H1 (cell line): ENCODE measurements at regions not wholly inside any gene's neighbourhood (a gene's known extent, or its start where the extent isn't known, plus 50 kb on each side); places are given as distances from the start of the nearest gene placed in this dataset.

Experiments used
- CTCF ChIA-PET: fragments of 300-600 bp; sonication (Branson Sonifier 250); formaldehyde crosslinking; loops from one replicate; lab custom pipeline; 2021; ENCODE audit not compliant: partially characterized antibody; lab: Charles Lee
- POLR2A ChIA-PET: fragments of 300-600 bp; sonication (Branson Sonifier 250); formaldehyde crosslinking; loops from one replicate; lab custom pipeline; 2021; ENCODE audit warnings: inconsistent platforms; ENCODE audit not compliant: partially characterized antibody; lab: Charles Lee
- DNase-seq, 2 experiments: peaks; one replicate each; pipeline versions ENCODE4 v3.0.0 to v3.0.0-alpha.2; 2010 to 2022; ENCODE audit warnings: low spot score in 2 of 2, low read depth in 1 of 2, mixed read lengths in 1 of 2
- FAIRE-seq: peaks from 2 replicates; lab custom pipeline; 2011; peaks lifted over from hg19 to GRCh38; lab: Jason Lieb, UNC
- H2AFZ ChIP-seq: 2 replicates; pipeline ENCODE4 v1.8.1; 2012; ENCODE audit warnings: low read length, inconsistent platforms
- H2AK5ac ChIP-seq: 2 replicates; pipeline ENCODE4 v1.6.1; 2013; ENCODE audit warnings: low read depth, low read length
- H2BK120ac ChIP-seq: replicated peaks from 2 replicates; pipeline ENCODE3; 2013; ENCODE audit warnings: low read depth, low read length, inconsistent platforms
- H2BK12ac ChIP-seq: 2 replicates; pipeline ENCODE4 v1.6.1; 2013; ENCODE audit warnings: low read depth, low read length
- H2BK15ac ChIP-seq: 2 replicates; pipeline ENCODE4 v1.6.1; 2013; ENCODE audit warnings: low read length
- H2BK20ac ChIP-seq: 2 replicates; pipeline ENCODE4 v1.6.1; 2013; ENCODE audit warnings: low read length
- H2BK5ac ChIP-seq: 2 replicates; pipeline ENCODE4 v1.6.1; 2013; ENCODE audit warnings: low read depth, low read length
- H3K14ac ChIP-seq: 2 replicates; pipeline ENCODE4 v1.6.1; 2013; ENCODE audit warnings: inconsistent platforms; ENCODE audit not compliant: insufficient read length
- H3K18ac ChIP-seq: 2 replicates; pipeline ENCODE4 v1.6.1; 2013; ENCODE audit warnings: low read length; ENCODE audit errors: extremely low read depth
- H3K23ac ChIP-seq: 2 replicates; pipeline ENCODE4 v1.6.1; 2013; ENCODE audit warnings: inconsistent platforms; ENCODE audit not compliant: insufficient read length
- H3K23me2 ChIP-seq: 2 replicates; pipeline ENCODE4 v1.6.1; 2013; ENCODE audit warnings: low read depth, low read length
- H3K27ac ChIP-seq: 2 replicates; pipeline ENCODE4 v1.6.1; 2011; ENCODE audit warnings: low read depth, low read length, inconsistent platforms
- H3K27me3 ChIP-seq, 4 experiments: replicated peaks in 1 of 4; 1 replicate in 1 of 4; 2 replicates in 3 of 4; pipeline versions ENCODE4 v1.6.1 to v1.8.1; 2011 to 2013; ENCODE audit warnings: low read length in 3 of 4, mild to moderate bottlenecking in 3 of 4, inconsistent platforms in 2 of 4, mixed read lengths in 2 of 4, moderate library complexity in 1 of 4; ENCODE audit not compliant: control insufficient read depth in 3 of 4, insufficient read depth in 3 of 4; ENCODE audit errors: extremely low read depth in 1 of 4
- H3K36me3 ChIP-seq, 4 experiments: 2 replicates each; pipeline versions ENCODE4 v1.6.1 to v1.8.1; 2011 to 2013; ENCODE audit warnings: mild to moderate bottlenecking in 4 of 4, low read length in 3 of 4, moderate library complexity in 2 of 4, control low read depth in 1 of 4, inconsistent platforms in 1 of 4; ENCODE audit not compliant: insufficient read depth in 4 of 4, control insufficient read depth in 2 of 4
- H3K4ac ChIP-seq: replicated peaks from 2 replicates; pipeline ENCODE3; 2013; ENCODE audit warnings: low read length, low read depth, mixed read lengths, inconsistent platforms; ENCODE audit not compliant: insufficient read length
- H3K4me1 ChIP-seq, 4 experiments: replicated peaks in 1 of 4; 1 replicate in 1 of 4; 2 replicates in 3 of 4; pipeline versions ENCODE4 v1.6.1 to v1.8.1; 2011 to 2013; ENCODE audit warnings: low read length in 3 of 4, inconsistent platforms in 2 of 4, mixed read lengths in 1 of 4; ENCODE audit not compliant: insufficient read depth in 4 of 4, control insufficient read depth in 3 of 4
- H3K4me2 ChIP-seq, 2 experiments: 2 replicates each; pipeline versions ENCODE4 v1.6.1 to v1.8.1; 2011 to 2013; ENCODE audit warnings: low read depth in 2 of 2, low read length in 2 of 2, control low read depth in 1 of 2, inconsistent platforms in 1 of 2, mild to moderate bottlenecking in 1 of 2; ENCODE audit not compliant: insufficient read depth in 1 of 2
- H3K4me3 ChIP-seq, 4 experiments: fragments of 200-600, 300-600 bp in 1 of 4; sonication (generic), shearing (Covaris generic), sonication (Bioruptor Twin) in 1 of 4; 2 replicates each; pipeline versions ENCODE4 v1.5.1 to v1.8.1; 2011 to 2016; ENCODE audit warnings: low read length in 4 of 4, low read depth in 3 of 4, control low read depth in 2 of 4, inconsistent platforms in 2 of 4, mild to moderate bottlenecking in 2 of 4, mixed read lengths in 1 of 4, moderate library complexity in 1 of 4; ENCODE audit not compliant: insufficient read depth in 2 of 4; ENCODE audit errors: extremely low read depth in 1 of 4
- H3K56ac ChIP-seq: replicated peaks from 2 replicates; pipeline ENCODE3; 2013; ENCODE audit warnings: low read depth, mild to moderate bottlenecking, mixed read lengths, low read length, inconsistent platforms; ENCODE audit not compliant: insufficient read length
- H3K79me1 ChIP-seq: 2 replicates; pipeline ENCODE4 v1.6.1; 2013; ENCODE audit warnings: low read depth, low read length, control low read depth
- H3K79me2 ChIP-seq, 2 experiments: 2 replicates each; pipeline versions ENCODE4 v1.6.1 to v1.8.1; 2012 to 2013; ENCODE audit warnings: low read length in 2 of 2, mild to moderate bottlenecking in 2 of 2, inconsistent platforms in 1 of 2; ENCODE audit not compliant: insufficient read depth in 2 of 2, control insufficient read depth in 1 of 2
- H3K9ac ChIP-seq, 4 experiments: replicated peaks in 1 of 4; 1 replicate in 1 of 4; 2 replicates in 3 of 4; pipeline versions ENCODE4 v1.6.1 to v1.8.1; 2011 to 2013; ENCODE audit warnings: low read depth in 3 of 4, low read length in 3 of 4, control low read depth in 2 of 4, mild to moderate bottlenecking in 2 of 4, moderate library complexity in 2 of 4, inconsistent platforms in 1 of 4; ENCODE audit errors: extremely low read depth in 1 of 4
- H3K9me3 ChIP-seq, 2 experiments: 2 replicates each; pipeline versions ENCODE4 v1.6.1 to v1.8.1; 2012 to 2013; ENCODE audit warnings: mild to moderate bottlenecking in 2 of 2, moderate library complexity in 2 of 2, control low read depth in 1 of 2, inconsistent platforms in 1 of 2, low read depth in 1 of 2, low read length in 1 of 2, mixed read lengths in 1 of 2; ENCODE audit not compliant: insufficient read depth in 2 of 2
- H4K20me1 ChIP-seq, 2 experiments: replicated peaks in 1 of 2; 2 replicates each; pipeline versions ENCODE3 to v1.8.1; 2011 to 2013; ENCODE audit warnings: inconsistent platforms in 2 of 2, low read length in 2 of 2, mild to moderate bottlenecking in 1 of 2; ENCODE audit not compliant: insufficient read depth in 2 of 2, control insufficient read depth in 1 of 2
- H4K5ac ChIP-seq: 2 replicates; pipeline ENCODE4 v1.6.1; 2013; ENCODE audit warnings: low read length, low read depth, mixed read lengths, inconsistent platforms; ENCODE audit not compliant: insufficient read length
- H4K8ac ChIP-seq: 2 replicates; pipeline ENCODE4 v1.8.0; 2013; ENCODE audit warnings: mild to moderate bottlenecking, moderate library complexity, low read length, inconsistent platforms; ENCODE audit not compliant: insufficient read depth; ENCODE audit errors: extremely low read depth
- H4K91ac ChIP-seq: replicated peaks from 2 replicates; pipeline ENCODE3; 2013; ENCODE audit warnings: low read length, mixed read lengths, inconsistent platforms; ENCODE audit not compliant: insufficient read length
- BACH1 ChIP-seq: IDR thresholded peaks from 2 replicates; pipeline ENCODE4 v1.6.1; 2012; ENCODE audit warnings: low read length, improper control_type of control experiment
- CBX8 ChIP-seq: fragments of 300-800, 300-1000 bp; sonication (generic); IDR thresholded peaks from 2 replicates; pipeline ENCODE4 v1.7.1; 2016; ENCODE audit warnings: low read depth, low read length, borderline replicate concordance
- EP300 ChIP-seq, 2 experiments: IDR thresholded peaks; 1 replicate in 1 of 2; 2 replicates in 1 of 2; pipeline ENCODE4 v1.6.1; 2011 to 2012; ENCODE audit warnings: low read depth in 2 of 2, low read length in 2 of 2, mild to moderate bottlenecking in 2 of 2, borderline replicate concordance in 1 of 2, inconsistent platforms in 1 of 2, moderate library complexity in 1 of 2
- EZH2 ChIP-seq: fragments of 200-600 bp; sonication (generic); IDR thresholded peaks from 2 replicates; pipeline ENCODE4 v1.7.1; 2012; ENCODE audit warnings: low read depth, mild to moderate bottlenecking, moderate library complexity, low read length, inconsistent platforms; ENCODE audit not compliant: severe bottlenecking
- GTF2F1 ChIP-seq: IDR thresholded peaks from 2 replicates; pipeline ENCODE4 v1.6.1; 2012; ENCODE audit warnings: low read depth, low read length, improper control_type of control experiment, borderline replicate concordance
- RBBP5 ChIP-seq: IDR thresholded peaks from 2 replicates; pipeline ENCODE4 v1.7.1; 2012; ENCODE audit warnings: low read depth, mild to moderate bottlenecking, inconsistent platforms, low read length, moderate library complexity, borderline replicate concordance
- SRF ChIP-seq: IDR thresholded peaks from 2 replicates; pipeline ENCODE4 v1.6.1; 2011; ENCODE audit warnings: mild to moderate bottlenecking, low read depth, low read length, moderate library complexity
- TBP ChIP-seq: IDR thresholded peaks from 2 replicates; pipeline ENCODE4 v1.6.1; 2011; ENCODE audit warnings: low read depth, low read length, improper control_type of control experiment
- ZNF274 ChIP-seq: IDR thresholded peaks from 2 replicates; pipeline ENCODE4 v1.7.0; 2012; ENCODE audit warnings: low read length, borderline replicate concordance; ENCODE audit errors: extremely low read depth
- WGBS, 2 experiments: shearing (Covaris generic) in 1 of 2; methylation state at CpG; one replicate each; pipeline versions ENCODE4 v1.1.6 to v1.1.7; 2013 to 2015; ENCODE audit warnings: low lambda C conversion rate in 2 of 2, mixed read lengths in 2 of 2, inconsistent platforms in 1 of 2, low coverage in 1 of 2, missing lambda C conversion rate in 1 of 2; ENCODE audit not compliant: insufficient replicate concordance in 2 of 2, insufficient coverage in 1 of 2, insufficient read length in 1 of 2; ENCODE audit errors: extremely low coverage in 1 of 2, missing lambda C conversion rate in 1 of 2; 5-methylcytosine and 5-hydroxymethylcytosine counted together
- TF ChIP-seq, protein P1 (sequence below): IDR thresholded peaks from 2 replicates; pipeline ENCODE4 v1.6.1; 2011; ENCODE audit warnings: low read length, improper control_type of control experiment

DNA sequence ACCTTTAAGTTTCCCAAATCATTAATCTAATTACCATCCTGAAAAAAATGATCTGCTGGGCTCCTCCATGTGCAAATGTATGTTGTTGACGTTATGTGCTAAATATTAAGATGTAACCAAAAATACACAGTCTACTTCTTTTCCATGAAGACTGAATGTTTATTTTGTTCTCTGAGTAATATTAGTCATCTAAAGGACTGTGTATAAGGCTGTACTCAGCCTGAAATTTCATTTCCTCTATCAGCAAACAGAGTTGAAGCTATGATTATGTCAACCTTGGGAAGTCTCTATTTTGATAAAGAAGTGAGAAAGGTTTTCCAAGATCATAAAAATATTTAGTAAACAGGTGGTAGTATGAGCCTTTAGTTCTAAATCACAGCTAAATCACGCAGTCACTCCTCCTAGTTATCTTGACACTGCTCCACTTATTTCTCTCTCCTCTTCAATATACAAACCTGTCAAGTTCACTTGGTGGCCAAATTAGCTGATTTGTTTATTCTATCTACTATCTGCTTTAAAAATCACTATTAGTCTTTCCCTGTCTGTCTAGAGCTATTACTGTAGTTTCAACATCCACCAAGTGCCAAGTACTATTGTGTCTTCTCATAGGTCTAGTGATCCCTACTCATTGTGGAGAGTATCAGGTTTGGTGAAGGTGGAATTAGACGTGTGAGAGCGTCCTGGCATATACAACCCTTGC lies 211.7 kb upstream of the STARD13 start:
- Histone ChIP-seq H3K27me3 (no peaks in the 10 kb centered on the region), H3K4me3 (no peak overlapping the region), H2BK5ac (no peak overlapping the region), H2AFZ (no peak overlapping the region), H3K4ac (no peak overlapping the region), H2AK5ac (no peak overlapping the region), H2BK12ac (no peak overlapping the region), H3K4me1 (peaks cover 0 to 3% (median 0%) of the 10 kb centered on the region in 4 experiments; a peak in 1 of 7 replicates), H3K23me2 (no peaks in the 10 kb centered on the region), H2BK120ac (no peak overlapping the region), H3K9ac (no peak overlapping the region), H4K91ac (no peak overlapping the region), H2BK15ac (no peak overlapping the region), H3K18ac (no peak overlapping the region), H3K27ac (no peak overlapping the region), H2BK20ac (no peak overlapping the region), H3K56ac (no peak overlapping the region), H4K5ac (no peak overlapping the region), H3K4me2 (no peak overlapping the region), H3K23ac (no peak overlapping the region), H3K36me3 (no peaks in the 10 kb centered on the region), H3K14ac (no peak overlapping the region), H4K8ac (no peak overlapping the region), H3K79me2 (no peaks in the 10 kb centered on the region), H4K20me1 (no peaks in the 10 kb centered on the region), H3K79me1 (no peaks in the 10 kb centered on the region), H3K9me3 (no peaks in the 10 kb centered on the region)
- POLR2A ChIA-PET = no interaction called here
- FAIRE-seq = no peak
- CTCF ChIA-PET = interaction anchor here (1.4 kb wide), 1 partner anchor 10 kb away, joined by 6 read pairs; no protein-coding TSS in a partner anchor
- DNase-seq = no peak
- no peak for TF ChIP-seq EP300 (IDR thresholded peaks at IDR 0.05; ENCODE audit: borderline replicate concordance in 1 of 2, low read depth in 2 of 2, low read length in 2 of 2)
- TF ChIP-seq EZH2 = no peak
- no peak for TF ChIP-seq CBX8
- TF ChIP-seq, protein P1, sequence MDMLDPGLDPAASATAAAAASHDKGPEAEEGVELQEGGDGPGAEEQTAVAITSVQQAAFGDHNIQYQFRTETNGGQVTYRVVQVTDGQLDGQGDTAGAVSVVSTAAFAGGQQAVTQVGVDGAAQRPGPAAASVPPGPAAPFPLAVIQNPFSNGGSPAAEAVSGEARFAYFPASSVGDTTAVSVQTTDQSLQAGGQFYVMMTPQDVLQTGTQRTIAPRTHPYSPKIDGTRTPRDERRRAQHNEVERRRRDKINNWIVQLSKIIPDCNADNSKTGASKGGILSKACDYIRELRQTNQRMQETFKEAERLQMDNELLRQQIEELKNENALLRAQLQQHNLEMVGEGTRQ = no peak
- no peak for TF ChIP-seq BACH1
- no peak for TF ChIP-seq GTF2F1
- no peak for TF ChIP-seq SRF
- no peak for TF ChIP-seq ZNF274
- no peak for TF ChIP-seq RBBP5
- TF ChIP-seq TBP = no peak
- WGBS, 2 experiments = 88% methylated on average over 4 of the region's 4 CpGs; no CpG with 5 or more reads in 1 of the 2 experiments
